ENCODE measurements at regions not wholly inside any gene's neighbourhood (a gene's known extent, or its start where the extent isn't known, plus 50 kb on each side); places are given as distances from the start of the nearest gene placed in this dataset.

GRCh38 chr11:44515048-44515447 lies 50.4 kb upstream of the CD82 start:
- Histone ChIP-seq H3K4me2 (ENCODE audit: insufficient read depth, low read length) (no peak overlapping the region), H3K79me2 (ENCODE audit: insufficient read depth, low read length) (no peaks in the 10 kb centered on the region), H4K20me1 (ENCODE audit: insufficient read depth, low read length) (no peaks in the 10 kb centered on the region), H3K9me3 (ENCODE audit: insufficient read depth, low read length, severe bottlenecking) (no peaks in the 10 kb centered on the region), H3K36me3 (ENCODE audit: insufficient read depth, low read length) (no peaks in the 10 kb centered on the region), H3K27me3 (ENCODE audit: insufficient read depth, low read length, poor library complexity) (peaks cover 8% of the 10 kb centered on the region), H3K27ac (ENCODE audit: low read length) (no peak overlapping the region), H2AFZ (ENCODE audit: low read depth, low read length) (no peak overlapping the region), H3K4me1 (ENCODE audit: insufficient read depth, low read length) (no peaks in the 10 kb centered on the region), H3K4me3 (ENCODE audit: low read depth in 1 of 2, low read length in 2 of 2) (no peak overlapping the region), H3K9ac (ENCODE audit: low read depth, low read length) (no peak overlapping the region)
- no peak for ATAC-seq (ENCODE audit: insufficient read depth, low read depth)
- TF ChIP-seq CTCF (IDR thresholded peaks at IDR 0.05; ENCODE audit: borderline replicate concordance, extremely low read depth, low read length, poor library complexity, severe bottlenecking), result no peak
- no peak for TF ChIP-seq EZH2 (IDR thresholded peaks at IDR 0.05; ENCODE audit: borderline replicate concordance, low read depth, low read length, severe bottlenecking)
- DNase-seq, result no peak
